HepG2 (cell line): ENCODE measurements at regions not wholly inside any gene's neighbourhood (a gene's known extent, or its start where the extent isn't known, plus 50 kb on each side); places are given as distances from the start of the nearest gene placed in this dataset.

Experiments used
- ATAC-seq: fragments of 200-7000 bp; cut with Tn5 transposase; 3 replicates; pipeline ENCODE4 v1.9.1; 2020; ENCODE audit warnings: mild to moderate bottlenecking, moderate library complexity
- BruUV-seq: library from RNA; stranded (reverse); fragments of 400-500 nt; replicated peaks from 2 replicates; lab custom pipeline; 2021; lab: Mats Ljungman, UMichigan
- CTCF ChIA-PET: fragments of 300-600 bp; formaldehyde crosslinking; extraction: SDS; loops from one replicate; lab custom pipeline; 2021; ENCODE audit warnings: low total read pairs, inconsistent platforms, low intra/inter-chr PET ratio; lab: Yijun Ruan, JAX
- POLR2A ChIA-PET: fragments of 350-600 bp; sonication (Branson Sonifier 250); formaldehyde crosslinking; loops from one replicate; lab custom pipeline; 2020; ENCODE audit warnings: antibody characterized with exemption, inconsistent platforms; lab: Yijun Ruan, JAX
- DNase-seq: peaks from one replicate; pipeline ENCODE4 v3.0.0-alpha.2; 2015; ENCODE audit warnings: low spot score
- FAIRE-seq: peaks from 3 replicates; lab custom pipeline; 2011; peaks lifted over from hg19 to GRCh38; lab: Jason Lieb, UNC
- H2AFZ ChIP-seq: one replicate; pipeline ENCODE4 v1.6.1; 2011; ENCODE audit warnings: low read length, inconsistent platforms
- H3K27ac ChIP-seq: fragments of 300-600 bp; 3 replicates; pipeline ENCODE4 v1.8.0; 2011; ENCODE audit warnings: mixed run types, mild to moderate bottlenecking, mixed read lengths, low read length, inconsistent platforms; ENCODE audit not compliant: insufficient read depth; ENCODE audit errors: extremely low read length
- H3K27me3 ChIP-seq, 2 experiments: fragments of 200-600 bp in 1 of 2; 2 replicates in 1 of 2; 3 replicates in 1 of 2; pipeline versions ENCODE4 v1.6.0 to v1.8.0; 2011; ENCODE audit warnings: low read length in 2 of 2, mild to moderate bottlenecking in 2 of 2, moderate library complexity in 2 of 2, inconsistent platforms in 1 of 2; ENCODE audit not compliant: insufficient read depth in 2 of 2, control insufficient read depth in 1 of 2
- H3K36me3 ChIP-seq, 2 experiments: fragments of 200-600 bp in 1 of 2; replicated peaks in 1 of 2; 2 replicates in 1 of 2; 3 replicates in 1 of 2; pipeline versions ENCODE4 v1.5.1 to v1.8.0; 2011; ENCODE audit warnings: low read length in 2 of 2, inconsistent platforms in 1 of 2; ENCODE audit not compliant: insufficient read depth in 2 of 2, control insufficient read depth in 1 of 2
- H3K4me1 ChIP-seq: 2 replicates; pipeline ENCODE4 v1.5.1; 2012; ENCODE audit warnings: low read length, inconsistent platforms; ENCODE audit not compliant: insufficient read depth
- H3K4me2 ChIP-seq: 2 replicates; pipeline ENCODE4 v1.6.0; 2011; ENCODE audit warnings: low read depth, low read length, inconsistent platforms
- H3K4me3 ChIP-seq, 3 experiments: fragments of 200-600 bp in 1 of 3; sonication (generic), shearing (Covaris generic) in 1 of 3; replicated peaks in 1 of 3; 2 replicates each; pipeline ENCODE4 v1.5.1; 2011 to 2016; ENCODE audit warnings: low read length in 3 of 3, inconsistent platforms in 2 of 3, low read depth in 2 of 3, mild to moderate bottlenecking in 2 of 3, control low read depth in 1 of 3, mixed read lengths in 1 of 3; ENCODE audit not compliant: insufficient read depth in 1 of 3
- H3K79me2 ChIP-seq: one replicate; pipeline ENCODE4 v1.6.1; 2011; ENCODE audit warnings: low read length, inconsistent platforms; ENCODE audit not compliant: insufficient read depth
- H3K9ac ChIP-seq: 2 replicates; pipeline ENCODE4 v1.6.0; 2011; ENCODE audit warnings: mild to moderate bottlenecking, low read depth, low read length, inconsistent platforms; ENCODE audit not compliant: insufficient read depth
- H3K9me3 ChIP-seq: 2 replicates; pipeline ENCODE4 v1.5.1; 2012; ENCODE audit warnings: mild to moderate bottlenecking, low read length
- H4K20me1 ChIP-seq: 2 replicates; pipeline ENCODE4 v1.6.0; 2011; ENCODE audit warnings: inconsistent platforms, mild to moderate bottlenecking, low read length, moderate library complexity; ENCODE audit not compliant: insufficient read depth
- MAFF ChIP-seq: IDR thresholded peaks from 2 replicates; pipeline ENCODE4 v1.6.1; 2011; ENCODE audit warnings: low read depth, low read length, improper control_type of control experiment
- PAX8 ChIP-seq: sonication (generic); formaldehyde crosslinking; IDR thresholded peaks from 2 replicates; pipeline ENCODE4 v1.8.0; 2022; ENCODE audit warnings: mild to moderate bottlenecking, missing genetic modification reagents, borderline replicate concordance
- PITX1 ChIP-seq: sonication (generic); formaldehyde crosslinking; IDR thresholded peaks from 2 replicates; pipeline ENCODE4 v1.5.1; 2020; ENCODE audit warnings: mild to moderate bottlenecking, missing genetic modification reagents
- SP1 ChIP-seq, 2 experiments: fragments of 450-650 bp in 1 of 2; sonication (generic) in 1 of 2; formaldehyde crosslinking in 1 of 2; IDR thresholded peaks; 2 replicates each; pipeline versions ENCODE4 v1.4.0 to v1.6.1; 2016 to 2020; ENCODE audit warnings: missing genetic modification reagents in 1 of 2
- SRSF1 ChIP-seq: fragments of 200-400 bp; formaldehyde crosslinking; optimal IDR thresholded peaks from 2 replicates; pipeline ENCODE3; 2017; ENCODE audit warnings: mild to moderate bottlenecking, low read depth, low read length, moderate library complexity
- ZNF263 ChIP-seq: sonication (generic); formaldehyde crosslinking; IDR thresholded peaks from 2 replicates; pipeline ENCODE4 v1.4.0; 2020; ENCODE audit warnings: missing genetic modification reagents
- ZNF713 ChIP-seq: sonication (generic); formaldehyde crosslinking; IDR thresholded peaks from 2 replicates; pipeline ENCODE4 v1.4.0; 2020; ENCODE audit warnings: mild to moderate bottlenecking, missing genetic modification reagents
- ZNF720 ChIP-seq: sonication (generic); formaldehyde crosslinking; IDR thresholded peaks from 2 replicates; pipeline ENCODE4 v1.4.0; 2020; ENCODE audit warnings: missing genetic modification reagents
- ZSCAN21 ChIP-seq: sonication (generic); formaldehyde crosslinking; IDR thresholded peaks from 2 replicates; pipeline ENCODE4 v1.8.0; 2022; ENCODE audit warnings: mild to moderate bottlenecking, missing genetic modification reagents, moderate library complexity, borderline replicate concordance
- WGBS: methylation state at CpG from one replicate; pipeline ENCODE4 v1.1.6; 2017; ENCODE audit warnings: low lambda C conversion rate; 5-methylcytosine and 5-hydroxymethylcytosine counted together
- in situ Hi-C: cut with HindIII; loops from 2 replicates; pipeline ENCODE4 v1.10.0; 2017; ENCODE audit warnings: low pct_unique_long_range_greater_than_20kb; ENCODE audit not compliant: extremely low pct_ligation_motif_present
- intact Hi-C: fragments of 100-400 bp; cut with micrococcal nuclease; formaldehyde crosslinking; loops from one replicate; pipeline ENCODE4 v1.10.0; 2022; ENCODE audit not compliant: unreplicated experiment
- TF ChIP-seq, protein P1 (sequence below): IDR thresholded peaks from 2 replicates; pipeline ENCODE4 v1.6.1; 2012; ENCODE audit warnings: inconsistent platforms

DNA sequence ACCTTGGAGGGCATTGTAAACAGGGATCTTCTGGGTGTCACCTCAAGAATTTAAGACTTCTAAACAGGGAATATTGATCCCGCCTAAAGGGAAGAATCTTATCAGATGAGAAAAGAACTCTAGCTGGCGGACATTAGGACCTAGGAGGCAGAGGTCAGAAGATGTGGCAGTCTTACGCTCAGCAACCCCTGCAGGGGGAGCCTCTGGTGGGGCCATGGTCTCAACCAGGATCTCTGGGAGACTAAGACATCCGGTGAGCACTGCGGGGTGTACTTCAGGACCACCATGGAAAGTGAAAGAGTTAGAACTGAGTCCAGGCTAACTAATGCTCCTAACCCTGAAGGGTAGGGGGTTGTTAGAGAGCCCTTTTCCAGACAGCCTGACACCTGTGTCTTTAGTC is 295.2 kb downstream of the VGLL3 start:
- Histone ChIP-seq H3K79me2 (no peaks in the 10 kb centered on the region), H3K36me3 (no peaks in the 10 kb centered on the region), H3K4me3 (no peak overlapping the region), H2AFZ (no peak overlapping the region), H4K20me1 (no peaks in the 10 kb centered on the region), H3K27me3 (no peaks in the 10 kb centered on the region), H3K27ac (no peak overlapping the region), H3K4me1 (no peaks in the 10 kb centered on the region), H3K9ac (no peak overlapping the region), H3K4me2 (no peak overlapping the region), H3K9me3 (no peaks in the 10 kb centered on the region)
- intact Hi-C loops = no loop called here
- POLR2A ChIA-PET = no interaction called here
- no peak for DNase-seq
- in situ Hi-C loops = no loop called here
- TF ChIP-seq, protein P1, sequence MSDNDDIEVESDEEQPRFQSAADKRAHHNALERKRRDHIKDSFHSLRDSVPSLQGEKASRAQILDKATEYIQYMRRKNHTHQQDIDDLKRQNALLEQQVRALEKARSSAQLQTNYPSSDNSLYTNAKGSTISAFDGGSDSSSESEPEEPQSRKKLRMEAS = no peak
- TF ChIP-seq ZNF263 = no peak
- TF ChIP-seq PAX8 = no peak
- no peak for TF ChIP-seq PITX1 (CRISPR knock-in tag)
- TF ChIP-seq ZNF713 (CRISPR knock-in tag) = no peak
- no peak for FAIRE-seq
- BruUV-seq = no TSS peak
- CTCF ChIA-PET = no interaction called here
- WGBS = 6% methylated on average over 4 of the region's 5 CpGs
- peak; percentile 57; the same call in 2 of the 3 replicates for ATAC-seq

DNA sequence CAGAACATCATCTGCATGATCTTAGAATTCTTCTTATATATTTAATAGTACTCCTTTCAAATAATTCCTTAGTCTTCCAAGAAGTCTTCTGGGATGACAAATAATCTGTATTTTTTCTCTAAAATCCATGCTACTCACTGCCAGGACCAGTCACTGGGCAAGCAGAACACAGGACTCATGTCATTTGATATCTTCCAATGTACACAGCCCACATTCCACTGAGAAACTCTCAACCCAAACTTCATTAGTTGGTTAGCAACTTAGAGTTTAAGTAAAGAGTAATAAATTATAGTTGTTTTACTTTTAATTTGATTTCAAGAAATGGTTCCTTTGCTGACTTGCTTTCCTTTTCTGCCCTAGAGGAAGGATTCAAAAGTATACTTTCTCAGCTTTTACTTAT is 317.0 kb downstream of the VGLL3 start:
- no peak overlapping the region for H3K9ac ChIP-seq
- FAIRE-seq (no peak), ATAC-seq (no peak)
- ChIA-PET CTCF (no interaction called here), POLR2A (no interaction called here)
- no peak overlapping the region for H3K4me3 ChIP-seq
- no peaks in the 10 kb centered on the region for H3K4me1 ChIP-seq
- no peak overlapping the region for H2AFZ ChIP-seq
- H3K4me2 ChIP-seq = no peak overlapping the region
- H3K9me3 ChIP-seq = no peaks in the 10 kb centered on the region
- no peaks in the 10 kb centered on the region for H4K20me1 ChIP-seq
- BruUV-seq = no TSS peak
- no peak for TF ChIP-seq ZSCAN21 (CRISPR knock-in tag)
- TF ChIP-seq ZNF720 (CRISPR knock-in tag) = no peak
- no peak for TF ChIP-seq SRSF1
- TF ChIP-seq SP1 (IDR thresholded peaks at IDR 0.05) = no peak
- TF ChIP-seq SP1 (CRISPR knock-in tag; IDR thresholded peaks at IDR 0.05) = no peak
- TF ChIP-seq MAFF = no peak
- TF ChIP-seq, all 625 proteins: peak for 0
- Histone ChIP-seq H3K27ac (no peak overlapping the region), H3K79me2 (no peaks in the 10 kb centered on the region), H3K27me3 (no peaks in the 10 kb centered on the region), H3K36me3 (no peaks in the 10 kb centered on the region)
- in situ Hi-C loops (no loop called here), intact Hi-C loops (no loop called here)
- no peak for DNase-seq
